ENCODE measurements at regions not wholly inside any gene's neighbourhood (a gene's known extent, or its start where the extent isn't known, plus 50 kb on each side); places are given as distances from the start of the nearest gene placed in this dataset.
"Not testable (repeated sequence)": the region's sequence is repeated elsewhere in the genome, so short reads cannot be mapped to it uniquely, and the experiment has no call there.

- DNase-seq (ENCODE audit: low read depth), result no peak
These were observed 210.6 kb upstream of the IRF2BP2 start for GRCh38 chr1:234820597-234820996.

- DNase-seq (ENCODE audit: low read depth), result not testable (repeated sequence)
These were observed 209.9 kb upstream of the IRF2BP2 start for GRCh38 chr1:234819845-234820244.

- not testable (repeated sequence) for DNase-seq (ENCODE audit: low read depth)
These were observed 208.0 kb upstream of the IRF2BP2 start for GRCh38 chr1:234818040-234818387.

- DNase-seq (ENCODE audit: low read depth), result not testable (repeated sequence)
These were observed 207.5 kb upstream of the IRF2BP2 start for GRCh38 chr1:234817313-234818039.

GRCh38 chr1:234816864-234817263 is 206.9 kb upstream of the IRF2BP2 start:
- not testable (repeated sequence) for DNase-seq (ENCODE audit: low read depth)

GRCh38 chr1:234816186-234816851 is 206.3 kb upstream of the IRF2BP2 start:
- not testable (repeated sequence) for DNase-seq (ENCODE audit: low read depth)

- DNase-seq (ENCODE audit: low read depth), result not testable (repeated sequence)
These were observed 205.4 kb upstream of the IRF2BP2 start for GRCh38 chr1:234815295-234815815.

- not testable (repeated sequence) for DNase-seq (ENCODE audit: low read depth)
These were observed 204.3 kb upstream of the IRF2BP2 start for GRCh38 chr1:234814235-234814634.

- DNase-seq (ENCODE audit: low read depth), result not testable (repeated sequence)
These were observed 201.8 kb upstream of the IRF2BP2 start for GRCh38 chr1:234811824-234812223.

GRCh38 chr1:234810726-234811125 is 200.7 kb upstream of the IRF2BP2 start:
- not testable (repeated sequence) for DNase-seq (ENCODE audit: low read depth)

GRCh38 chr1:234809854-234810245 is 199.9 kb upstream of the IRF2BP2 start:
- DNase-seq (ENCODE audit: low read depth), result not testable (repeated sequence)

GRCh38 chr1:234808943-234809853 is 199.2 kb upstream of the IRF2BP2 start:
- not testable (repeated sequence) for DNase-seq (ENCODE audit: low read depth)

- not testable (repeated sequence) for DNase-seq (ENCODE audit: low read depth)
These were observed 198.5 kb upstream of the IRF2BP2 start for GRCh38 chr1:234808459-234808858.

GRCh38 chr1:234807705-234808104 is 197.7 kb upstream of the IRF2BP2 start:
- not testable (repeated sequence) for DNase-seq (ENCODE audit: low read depth)

- not testable (repeated sequence) for DNase-seq (ENCODE audit: low read depth)
These were observed 192.6 kb upstream of the IRF2BP2 start for GRCh38 chr1:234802586-234802985.

- not testable (repeated sequence) for DNase-seq (ENCODE audit: low read depth)
These were observed 191.7 kb upstream of the IRF2BP2 start for GRCh38 chr1:234801636-234802035.

GRCh38 chr1:234801147-234801546 is 191.2 kb upstream of the IRF2BP2 start:
- not testable (repeated sequence) for DNase-seq (ENCODE audit: low read depth)

GRCh38 chr1:234800563-234800962 is 190.6 kb upstream of the IRF2BP2 start:
- not testable (repeated sequence) for DNase-seq (ENCODE audit: low read depth)

- not testable (repeated sequence) for DNase-seq (ENCODE audit: low read depth)
These were observed 189.2 kb upstream of the IRF2BP2 start for GRCh38 chr1:234799021-234799689.

- DNase-seq (ENCODE audit: low read depth), result not testable (repeated sequence)
These were observed 187.2 kb upstream of the IRF2BP2 start for GRCh38 chr1:234797216-234797615.

- DNase-seq (ENCODE audit: low read depth), result not testable (repeated sequence)
These were observed 186.4 kb upstream of the IRF2BP2 start for GRCh38 chr1:234796438-234796792.

Measured in T-helper 22 cell (primary cell).